Epithelial cell of proximal tubule (primary cell): ENCODE measurements at regions not wholly inside any gene's neighbourhood (a gene's known extent, or its start where the extent isn't known, plus 50 kb on each side); places are given as distances from the start of the nearest gene placed in this dataset.
"Not testable (repeated sequence)": the region's sequence is repeated elsewhere in the genome, so short reads cannot be mapped to it uniquely, and the experiment has no call there.

Source experiments
- DNase-seq: peaks from one replicate; pipeline ENCODE4 v3.0.0-alpha.2; 2011; ENCODE audit warnings: low read depth
- H3K4me3 ChIP-seq: 2 replicates; pipeline ENCODE4 v1.5.1; 2011; ENCODE audit warnings: low read depth, mild to moderate bottlenecking, low read length
- CTCF ChIP-seq: conservative IDR thresholded peaks from 2 replicates; pipeline ENCODE4 v1.5.1; 2012; ENCODE audit warnings: low read depth, mild to moderate bottlenecking, low read length

- DNase-seq = no peak
- no peak for TF ChIP-seq CTCF
- H3K4me3 ChIP-seq = no peak overlapping the region
These were observed 93.9 kb upstream of the USP24 start for GRCh38 chr1:55309053-55309452.

- DNase-seq = no peak
- no peak for TF ChIP-seq CTCF
- H3K4me3 ChIP-seq = no peak overlapping the region
These were observed 90.6 kb upstream of the USP24 start for GRCh38 chr1:55305735-55306134.

- TF ChIP-seq CTCF = no peak
- DNase-seq = no peak
- H3K4me3 ChIP-seq = no peak overlapping the region
These were observed 89.1 kb upstream of the USP24 start for GRCh38 chr1:55304229-55304740.

- H3K4me3 ChIP-seq = no peak overlapping the region
- TF ChIP-seq CTCF = no peak
- DNase-seq = no peak
These were observed 87.8 kb upstream of the USP24 start for GRCh38 chr1:55302972-55303371.

GRCh38 chr1:55301912-55302311, 86.7 kb upstream of the USP24 start:
- TF ChIP-seq CTCF = no peak
- no peak overlapping the region for H3K4me3 ChIP-seq
- no peak for DNase-seq

- no peak for DNase-seq
- H3K4me3 ChIP-seq = no peak overlapping the region
- TF ChIP-seq CTCF = no peak
These were observed 85.8 kb upstream of the USP24 start for GRCh38 chr1:55300975-55301374.

- no peak for DNase-seq
- no peak for TF ChIP-seq CTCF
- H3K4me3 ChIP-seq = no peak overlapping the region
These were observed 83.2 kb upstream of the USP24 start for GRCh38 chr1:55298167-55298894.

- not testable (repeated sequence) for DNase-seq, H3K4me3 ChIP-seq
These were observed 81.1 kb upstream of the USP24 start for GRCh38 chr1:55296247-55296646.
